Astrocyte of the hippocampus (primary cell): ENCODE measurements at regions not wholly inside any gene's neighbourhood (a gene's known extent, or its start where the extent isn't known, plus 50 kb on each side); places are given as distances from the start of the nearest gene placed in this dataset.
A peak's percentile ranks its signal among the peaks of the same experiment; 100 is the strongest.
"Not testable (repeated sequence)": the region's sequence is repeated elsewhere in the genome, so short reads cannot be mapped to it uniquely, and the experiment has no call there.

ENCODE experiments used
- DNase-seq: peaks from one replicate; pipeline ENCODE4 v3.0.0; 2011; ENCODE audit warnings: low read depth, low spot score

GRCh38 chr2:16907645-16908282 is 242.1 kb upstream of the CYRIA start:
- DNase-seq: no peak

- not testable (repeated sequence) for DNase-seq
Observed at GRCh38 chr2:16905325-16905724, 239.7 kb upstream of the CYRIA start.

GRCh38 chr2:16900405-16901025 is 234.9 kb upstream of the CYRIA start:
- DNase-seq: peak; percentile 3

GRCh38 chr2:16899958-16900357 is 234.3 kb upstream of the CYRIA start:
- no peak for DNase-seq

- no peak for DNase-seq
Observed at GRCh38 chr2:16890081-16890480, 224.4 kb upstream of the CYRIA start.

- DNase-seq: no peak
Observed at GRCh38 chr2:16885027-16885426, 219.4 kb upstream of the CYRIA start.

GRCh38 chr2:16882706-16883105 is 217.1 kb upstream of the CYRIA start:
- no peak for DNase-seq

- DNase-seq: no peak
Observed at GRCh38 chr2:16881122-16881521, 215.5 kb upstream of the CYRIA start.

GRCh38 chr2:16871411-16871810 is 205.8 kb upstream of the CYRIA start:
- no peak for DNase-seq

- DNase-seq: no peak
Observed at GRCh38 chr2:16870491-16871076, 204.9 kb upstream of the CYRIA start.

GRCh38 chr2:16869711-16870110 is 204.1 kb upstream of the CYRIA start:
- DNase-seq: peak; percentile 62

- DNase-seq: no peak
Observed at GRCh38 chr2:16862471-16862870, 196.8 kb upstream of the CYRIA start.

- DNase-seq: peak; percentile 48
Observed at GRCh38 chr2:16861530-16861929, 195.9 kb upstream of the CYRIA start.

GRCh38 chr2:16861111-16861510 is 195.5 kb upstream of the CYRIA start:
- no peak for DNase-seq

- DNase-seq: no peak
Observed at GRCh38 chr2:16860627-16861026, 195.0 kb upstream of the CYRIA start.

- DNase-seq: no peak
Observed at GRCh38 chr2:16855183-16855582, 189.5 kb upstream of the CYRIA start.

- DNase-seq: no peak
Observed at GRCh38 chr2:16853088-16853487, 187.5 kb upstream of the CYRIA start.

- DNase-seq: no peak
Observed at GRCh38 chr2:16852651-16853050, 187.0 kb upstream of the CYRIA start.

GRCh38 chr2:16851126-16851525 is 185.5 kb upstream of the CYRIA start:
- DNase-seq: no peak

GRCh38 chr2:16840496-16841172 is 175.0 kb upstream of the CYRIA start:
- DNase-seq: no peak

GRCh38 chr2:16832910-16833309 is 167.3 kb upstream of the CYRIA start:
- DNase-seq: no peak

- no peak for DNase-seq
Observed at GRCh38 chr2:16828828-16829160, 163.2 kb upstream of the CYRIA start.
